ENCODE measurements at regions not wholly inside any gene's neighbourhood (a gene's known extent, or its start where the extent isn't known, plus 50 kb on each side); places are given as distances from the start of the nearest gene placed in this dataset.

- no peaks in the 10 kb centered on the region for H3K36me3 ChIP-seq (ENCODE audit: control insufficient read depth, insufficient read depth, low read length)
- H3K27me3 ChIP-seq (replicated peaks; ENCODE audit: control insufficient read depth, insufficient read depth, low read length), result no peaks in the 10 kb centered on the region
- no peak for TF ChIP-seq CTCF (IDR thresholded peaks at IDR 0.05; ENCODE audit: insufficient read depth, low read length, poor library complexity, severe bottlenecking)
- no peak overlapping the region for H3K4me3 ChIP-seq (replicated peaks; ENCODE audit: low read depth, low read length)
- no peak for DNase-seq (ENCODE audit: extremely low read depth, insufficient read length)
Observed at GRCh38 chr21:28235169-28235895, 757.3 kb downstream of the LTN1 start.

GRCh38 chr21:28234326-28234725 is 758.4 kb downstream of the LTN1 start:
- DNase-seq (ENCODE audit: extremely low read depth, insufficient read length), result no peak
- Histone ChIP-seq H3K36me3 (ENCODE audit: control insufficient read depth, insufficient read depth, low read length) (no peaks in the 10 kb centered on the region), H3K27me3 (replicated peaks; ENCODE audit: control insufficient read depth, insufficient read depth, low read length) (no peaks in the 10 kb centered on the region), H3K4me3 (replicated peaks; ENCODE audit: low read depth, low read length) (no peak overlapping the region)
- TF ChIP-seq CTCF (IDR thresholded peaks at IDR 0.05; ENCODE audit: insufficient read depth, low read length, poor library complexity, severe bottlenecking), result no peak

GRCh38 chr21:28233536-28234220 is 759.0 kb downstream of the LTN1 start:
- DNase-seq (ENCODE audit: extremely low read depth, insufficient read length), result no peak
- H3K27me3 ChIP-seq (replicated peaks; ENCODE audit: control insufficient read depth, insufficient read depth, low read length), result no peaks in the 10 kb centered on the region
- no peak overlapping the region for H3K4me3 ChIP-seq (replicated peaks; ENCODE audit: low read depth, low read length)
- TF ChIP-seq CTCF (IDR thresholded peaks at IDR 0.05; ENCODE audit: insufficient read depth, low read length, poor library complexity, severe bottlenecking), result no peak
- no peaks in the 10 kb centered on the region for H3K36me3 ChIP-seq (ENCODE audit: control insufficient read depth, insufficient read depth, low read length)

- TF ChIP-seq CTCF (IDR thresholded peaks at IDR 0.05; ENCODE audit: insufficient read depth, low read length, poor library complexity, severe bottlenecking), result no peak
- no peak for DNase-seq (ENCODE audit: extremely low read depth, insufficient read length)
- H3K4me3 ChIP-seq (replicated peaks; ENCODE audit: low read depth, low read length), result no peak overlapping the region
- H3K27me3 ChIP-seq (replicated peaks; ENCODE audit: control insufficient read depth, insufficient read depth, low read length), result no peaks in the 10 kb centered on the region
- H3K36me3 ChIP-seq (ENCODE audit: control insufficient read depth, insufficient read depth, low read length), result no peaks in the 10 kb centered on the region
Observed at GRCh38 chr21:28230559-28230958, 762.1 kb downstream of the LTN1 start.

- no peak for DNase-seq (ENCODE audit: extremely low read depth, insufficient read length)
- no peak overlapping the region for H3K4me3 ChIP-seq (replicated peaks; ENCODE audit: low read depth, low read length)
- H3K27me3 ChIP-seq (replicated peaks; ENCODE audit: control insufficient read depth, insufficient read depth, low read length), result no peaks in the 10 kb centered on the region
- no peak for TF ChIP-seq CTCF (IDR thresholded peaks at IDR 0.05; ENCODE audit: insufficient read depth, low read length, poor library complexity, severe bottlenecking)
- no peaks in the 10 kb centered on the region for H3K36me3 ChIP-seq (ENCODE audit: control insufficient read depth, insufficient read depth, low read length)
Observed at GRCh38 chr21:28229814-28230213, 762.9 kb downstream of the LTN1 start.
